HepG2 (cell line): ENCODE measurements at regions not wholly inside any gene's neighbourhood (a gene's known extent, or its start where the extent isn't known, plus 50 kb on each side); places are given as distances from the start of the nearest gene placed in this dataset.

Experiments used
- AKNA ChIP-seq: sonication (generic); formaldehyde crosslinking; IDR thresholded peaks from 2 replicates; pipeline ENCODE4 v1.4.0; 2020; ENCODE audit warnings: missing genetic modification reagents, borderline replicate concordance
- ARHGAP35 ChIP-seq: sonication (generic); formaldehyde crosslinking; IDR thresholded peaks from 2 replicates; pipeline ENCODE4 v1.9.0; 2022; ENCODE audit warnings: mild to moderate bottlenecking, inconsistent platforms, moderate library complexity, missing genetic modification reagents, borderline replicate concordance
- GLI4 ChIP-seq: sonication (generic); formaldehyde crosslinking; IDR thresholded peaks from 2 replicates; pipeline ENCODE4 v1.5.1; 2020; ENCODE audit warnings: missing genetic modification reagents, mild to moderate bottlenecking, moderate library complexity, borderline replicate concordance
- HOXD1 ChIP-seq: sonication (generic); formaldehyde crosslinking; IDR thresholded peaks from 2 replicates; pipeline ENCODE4 v1.5.0; 2020; ENCODE audit warnings: missing genetic modification reagents
- KLF15 ChIP-seq: sonication (generic); formaldehyde crosslinking; IDR thresholded peaks from 2 replicates; pipeline ENCODE4 v1.8.1; 2023; ENCODE audit warnings: borderline replicate concordance, mild to moderate bottlenecking, inconsistent platforms, missing genetic modification reagents, mixed read lengths
- NONO ChIP-seq, 2 experiments: fragments of 450-650 bp in 1 of 2; sonication (generic) in 1 of 2; formaldehyde crosslinking in 1 of 2; IDR thresholded peaks in 1 of 2; conservative IDR thresholded peaks in 1 of 2; 2 replicates each; pipeline versions ENCODE4 v1.6.1 to v1.8.0; 2017 to 2022; ENCODE audit warnings: mild to moderate bottlenecking in 1 of 2, missing genetic modification reagents in 1 of 2, moderate library complexity in 1 of 2
- RBFOX2 ChIP-seq: fragments of 200-400 bp; formaldehyde crosslinking; IDR thresholded peaks from 2 replicates; pipeline ENCODE4 v1.6.1; 2017; ENCODE audit warnings: low read depth, mild to moderate bottlenecking, low read length
- RERE ChIP-seq: IDR thresholded peaks from 2 replicates; pipeline ENCODE4 v1.6.1; 2016; ENCODE audit warnings: low read depth, missing genetic modification reagents, missing compliant biosample characterization
- SNAPC5 ChIP-seq: sonication (generic); formaldehyde crosslinking; IDR thresholded peaks from 2 replicates; pipeline ENCODE4 v1.8.1; 2023; ENCODE audit warnings: mild to moderate bottlenecking, missing genetic modification reagents, borderline replicate concordance
- ZMAT5 ChIP-seq: sonication (generic); formaldehyde crosslinking; IDR thresholded peaks from 2 replicates; pipeline ENCODE4 v1.5.0; 2020; ENCODE audit warnings: mild to moderate bottlenecking, low read depth, missing genetic modification reagents, borderline replicate concordance
- ZNF205 ChIP-seq: IDR thresholded peaks from 2 replicates; pipeline ENCODE4 v1.6.1; 2018; ENCODE audit warnings: missing biosample characterization, missing genetic modification reagents
- ZNF484 ChIP-seq: sonication (generic); formaldehyde crosslinking; IDR thresholded peaks from 2 replicates; pipeline ENCODE4 v1.5.1; 2020; ENCODE audit warnings: mild to moderate bottlenecking, low read depth, missing genetic modification reagents, borderline replicate concordance
- ZNF503 ChIP-seq: sonication (generic); formaldehyde crosslinking; IDR thresholded peaks from 2 replicates; pipeline ENCODE4 v1.4.0; 2020; ENCODE audit warnings: missing genetic modification reagents
- ZSCAN25 ChIP-seq: sonication (generic); formaldehyde crosslinking; IDR thresholded peaks from 2 replicates; pipeline ENCODE4 v1.8.0; 2022; ENCODE audit warnings: mild to moderate bottlenecking, missing genetic modification reagents

- TF ChIP-seq RBFOX2 = no peak
- TF ChIP-seq KLF15 (CRISPR knock-in tag) = no peak
- TF ChIP-seq ARHGAP35 = no peak
- no peak for TF ChIP-seq GLI4
- TF ChIP-seq ZNF205 = peak; percentile 68; the same call in 1 of the 2 replicates
- peak; percentile 87 for TF ChIP-seq ZNF503 (CRISPR knock-in tag)
- no peak for TF ChIP-seq ZNF484 (CRISPR knock-in tag)
- TF ChIP-seq NONO (IDR thresholded peaks at IDR 0.05) = no peak
- peak; percentile 40; the same call in 1 of the 2 replicates for TF ChIP-seq NONO (CRISPR knock-in tag; conservative IDR thresholded peaks at IDR 0.05)
- peak; percentile 87 for TF ChIP-seq RERE
- no peak for TF ChIP-seq ZSCAN25
- no peak for TF ChIP-seq AKNA (CRISPR knock-in tag)
- peak; percentile 95 for TF ChIP-seq HOXD1
- TF ChIP-seq SNAPC5 (CRISPR knock-in tag) = no peak
- no peak for TF ChIP-seq ZMAT5 (CRISPR knock-in tag)
Measured at GRCh38 chr7:138257459-138258196, 181.4 kb downstream of the AKR1D1 start (continued).
